LHCN-M2 (cell line): ENCODE measurements at regions not wholly inside any gene's neighbourhood (a gene's known extent, or its start where the extent isn't known, plus 50 kb on each side); places are given as distances from the start of the nearest gene placed in this dataset.

Experiments
- DNase-seq: peaks from one replicate; pipeline ENCODE4 v3.0.0-alpha.2; 2012; ENCODE audit warnings: low read depth

DNA sequence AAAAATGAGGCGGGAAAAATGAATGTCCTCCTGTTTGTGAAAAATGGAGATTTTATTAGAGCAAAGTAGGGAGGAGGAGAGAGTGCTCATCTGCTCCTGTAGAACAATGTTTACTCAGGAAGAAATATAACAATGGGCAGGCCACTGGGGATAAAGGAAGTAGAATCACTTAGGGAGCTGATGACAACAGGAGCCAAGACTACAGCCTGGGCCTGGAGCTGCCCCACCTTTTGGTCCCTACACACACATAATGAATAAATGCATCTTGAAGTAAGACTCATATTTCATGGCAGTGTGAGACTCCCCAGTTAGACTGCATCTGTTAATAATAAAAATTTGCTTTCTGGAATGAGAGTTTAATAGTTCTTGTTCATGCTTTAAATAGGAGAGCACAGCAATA lies 1939.8 kb downstream of the EFNA5 start:
- no peak for DNase-seq

DNA sequence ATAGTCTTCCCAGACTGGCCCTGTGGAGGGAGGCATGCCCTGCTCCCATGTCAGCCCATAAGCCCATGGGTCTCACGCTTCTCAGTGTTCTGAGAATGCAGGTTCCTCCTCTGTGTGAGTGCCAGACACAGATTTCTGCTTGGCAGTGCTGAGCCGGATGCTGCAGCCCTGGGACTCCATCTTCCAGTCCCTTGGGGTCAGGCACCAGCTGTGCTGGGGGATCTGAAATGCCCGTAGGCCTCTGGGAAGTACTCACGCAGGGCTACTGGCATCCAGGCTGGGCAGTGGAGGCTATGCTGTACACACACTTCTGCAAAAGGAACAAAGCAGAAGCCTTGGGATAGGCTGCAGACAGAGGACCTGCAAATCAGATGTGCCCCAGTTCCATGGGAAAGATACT lies 1944.6 kb downstream of the EFNA5 start:
- DNase-seq = no peak

DNA sequence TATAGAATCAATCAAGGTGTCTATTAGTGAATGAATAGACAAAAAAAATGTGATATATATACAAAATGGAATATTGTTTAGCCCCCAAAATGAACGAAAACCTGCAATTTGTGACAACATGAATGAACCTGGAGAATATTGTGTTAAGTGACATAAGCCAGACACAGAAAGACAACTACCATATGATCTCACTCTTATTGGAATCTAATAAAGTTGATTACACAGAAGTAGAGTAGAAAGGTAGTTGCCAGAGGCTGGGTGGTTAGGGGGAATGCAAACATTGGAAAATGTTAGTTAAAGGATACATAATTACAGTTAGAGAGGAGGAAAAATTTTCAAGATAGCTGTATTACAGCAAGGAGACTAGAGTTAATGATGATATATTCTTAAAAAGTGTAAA lies 1962.3 kb downstream of the EFNA5 start:
- DNase-seq = no peak

DNA sequence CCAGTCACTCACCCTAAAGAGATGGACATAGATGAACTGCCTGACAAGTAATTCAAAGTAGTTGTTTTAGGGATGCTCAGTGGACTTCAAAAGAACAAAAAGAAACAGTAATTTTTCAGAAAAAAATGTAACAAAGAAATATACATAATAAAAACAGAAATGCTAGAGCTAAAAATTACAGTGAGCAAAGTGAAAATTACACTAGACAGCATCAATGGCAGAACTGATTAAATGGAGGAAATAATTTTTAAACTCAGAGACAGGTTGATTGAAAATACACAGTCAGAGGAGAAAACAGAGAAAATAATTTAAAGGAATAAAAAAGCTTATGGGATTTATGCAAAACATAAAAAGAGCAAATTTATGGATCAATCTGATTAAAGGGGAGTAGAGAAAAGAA lies 1968.4 kb downstream of the EFNA5 start:
- DNase-seq = no peak

DNA sequence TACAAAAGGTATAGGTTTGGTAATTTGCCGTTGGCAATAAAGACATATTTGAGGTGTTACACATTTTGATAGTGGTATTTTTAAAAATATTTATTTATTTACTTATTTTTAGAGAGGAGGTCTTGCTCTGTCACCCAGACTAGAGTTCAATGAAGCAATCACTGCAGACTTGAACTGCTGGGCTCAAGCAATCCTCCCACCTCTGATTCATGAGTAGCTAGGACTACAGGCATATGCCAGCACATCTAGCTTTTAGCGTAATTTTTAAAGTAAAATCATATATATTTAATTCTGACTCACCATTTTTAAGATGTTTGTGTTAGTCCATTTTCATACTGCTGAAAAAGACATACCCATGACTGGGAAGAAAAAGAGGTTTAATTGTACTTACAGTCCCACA lies 1974.3 kb downstream of the EFNA5 start:
- no peak for DNase-seq

DNA sequence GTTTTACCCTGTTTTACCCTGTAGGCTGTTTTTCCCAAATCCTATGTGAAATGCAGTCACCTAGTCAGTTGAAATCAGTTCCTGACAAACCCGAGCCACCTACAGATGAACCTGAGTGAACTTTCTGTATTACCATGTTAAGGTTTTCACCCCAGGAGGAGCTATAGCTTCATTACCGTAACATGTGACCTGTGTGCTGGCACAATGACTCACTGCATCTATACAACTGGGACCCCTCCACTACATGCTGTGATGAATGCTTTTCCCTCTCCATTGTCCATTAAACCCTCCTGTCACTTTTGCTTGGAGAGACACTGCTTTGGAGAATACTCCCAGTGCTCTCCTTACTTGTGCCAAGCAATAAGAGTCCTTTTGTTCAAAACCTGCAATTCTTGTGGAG lies 1974.8 kb downstream of the EFNA5 start:
- no peak for DNase-seq

DNA sequence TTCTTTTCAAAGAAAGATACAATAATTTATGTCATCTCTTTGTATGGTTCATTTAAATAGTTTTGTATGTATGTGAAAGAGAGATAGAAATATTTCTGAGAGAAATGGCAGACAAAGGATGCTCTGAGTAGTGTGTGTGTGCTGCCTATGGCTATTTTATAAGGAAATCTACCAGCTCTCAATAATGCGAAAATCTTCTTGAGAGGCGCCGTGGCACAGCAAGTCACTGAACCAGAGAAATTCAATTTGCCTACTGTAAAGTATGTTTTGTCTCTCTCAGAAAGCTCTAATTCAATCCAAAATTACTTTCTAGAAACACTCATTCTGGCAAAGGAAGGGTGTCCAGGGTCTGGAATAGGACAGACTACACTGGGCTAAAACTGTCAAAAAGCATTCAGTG lies 1981.1 kb downstream of the EFNA5 start:
- DNase-seq = no peak

DNA sequence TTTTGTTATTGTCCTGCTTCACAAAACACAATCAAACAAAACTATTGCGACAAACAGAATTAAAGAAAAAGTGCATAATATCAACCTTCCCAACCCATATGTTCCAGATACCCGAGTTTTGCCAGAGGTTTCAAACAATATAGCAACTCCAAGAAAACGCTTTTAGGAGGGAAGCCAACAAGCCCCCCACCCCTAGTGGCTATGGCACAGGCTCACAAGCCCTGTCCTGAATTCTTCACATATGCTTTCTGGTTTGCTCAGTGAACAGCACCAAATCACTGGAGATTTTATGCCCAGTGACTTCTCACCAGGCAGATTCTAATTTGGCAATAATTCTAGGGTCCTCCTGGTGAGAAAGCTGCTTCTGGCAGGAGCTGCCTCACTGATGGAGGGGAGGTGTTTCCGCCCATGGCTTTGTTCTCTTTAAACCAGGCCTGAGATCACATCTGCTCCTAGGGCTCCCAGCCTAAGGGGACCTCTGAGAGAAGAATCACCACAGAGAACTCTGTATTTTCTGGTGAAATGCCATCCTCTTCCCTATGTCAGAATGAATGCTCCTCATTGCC lies 1982.4 kb downstream of the EFNA5 start:
- DNase-seq = no peak

DNA sequence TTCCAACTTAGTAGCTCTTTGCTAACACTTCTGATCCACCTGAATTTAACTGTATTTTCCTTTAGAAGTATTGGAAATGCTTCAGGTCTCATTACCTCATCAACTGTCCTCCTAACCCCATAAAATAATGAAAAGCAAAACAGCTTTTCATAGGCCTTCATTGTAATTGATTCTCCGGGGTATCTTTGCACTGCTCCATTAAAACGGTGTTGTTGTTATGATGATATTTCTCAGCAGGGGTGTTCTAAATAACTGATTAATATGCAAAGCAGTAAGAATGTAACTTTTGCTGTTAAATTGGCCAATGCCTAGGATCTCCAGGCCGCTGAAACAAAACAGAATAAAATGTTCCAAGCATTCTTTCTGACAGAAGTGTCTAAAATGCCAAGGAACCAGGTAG lies 1983.2 kb downstream of the EFNA5 start:
- no peak for DNase-seq

DNA sequence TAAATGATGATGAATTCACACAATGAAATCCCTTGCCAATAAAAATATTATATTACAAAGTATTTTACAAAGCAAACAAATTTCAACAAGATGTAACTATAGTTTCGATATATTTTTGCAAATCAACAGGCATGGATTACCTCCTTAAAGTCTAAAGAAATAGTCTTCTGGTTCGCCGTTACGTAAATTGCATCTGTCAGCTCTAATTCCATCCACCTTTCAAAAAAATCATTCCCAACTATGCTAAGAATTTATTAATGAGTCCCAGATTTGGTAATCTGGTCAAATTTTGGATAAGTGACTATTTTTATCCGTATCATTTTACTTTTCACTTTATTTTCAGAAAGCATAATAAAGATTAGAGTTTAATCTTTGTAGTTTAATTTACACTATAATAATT lies 1984.9 kb downstream of the EFNA5 start:
- DNase-seq = no peak

DNA sequence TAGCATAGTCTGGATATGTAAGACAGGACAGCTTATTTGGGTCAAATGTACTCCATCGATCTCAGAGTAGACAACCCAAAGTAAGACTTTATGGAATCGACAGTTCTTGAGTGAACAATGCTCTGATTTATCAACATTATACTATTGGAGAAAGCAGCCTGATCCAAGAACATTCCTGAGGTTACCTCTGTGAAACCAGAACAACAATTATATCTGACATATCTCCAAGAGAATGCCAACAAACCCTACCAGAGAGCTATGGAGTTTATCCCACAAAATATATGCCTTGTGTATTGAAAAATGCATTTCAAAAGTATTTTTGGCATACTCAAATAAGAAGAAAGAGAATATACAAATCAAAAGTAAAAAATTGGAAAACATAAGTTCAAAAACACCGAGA lies 1985.9 kb downstream of the EFNA5 start:
- DNase-seq = peak; percentile 20

DNA sequence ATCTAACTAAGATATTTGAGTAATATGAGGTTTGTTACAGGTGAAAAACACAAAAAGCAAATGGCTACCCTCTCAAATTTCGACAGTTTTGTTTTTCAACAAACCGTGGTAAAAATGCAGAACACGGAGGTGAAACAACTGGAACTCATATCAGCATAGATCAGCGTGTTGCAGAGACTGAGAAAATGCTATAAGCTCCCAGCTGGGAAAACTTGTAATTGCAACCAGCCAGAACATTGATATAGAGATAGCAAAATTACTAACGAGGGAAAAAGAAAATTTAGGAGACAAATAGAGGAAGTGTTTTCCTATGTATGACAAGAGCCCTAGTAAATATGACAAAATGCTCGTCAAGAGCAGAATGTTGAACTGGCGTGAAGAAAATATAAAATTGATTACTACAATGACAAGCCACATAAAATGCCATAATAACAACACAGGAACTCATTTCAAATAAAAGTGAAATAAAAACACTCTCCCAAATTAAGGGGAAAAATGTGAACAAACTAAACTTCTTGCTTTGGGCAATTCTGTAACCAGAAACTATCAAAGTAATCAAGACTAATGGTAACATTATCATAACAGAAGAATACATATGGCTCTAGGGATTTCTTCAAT lies 1989.8 kb downstream of the EFNA5 start:
- DNase-seq = no peak

DNA sequence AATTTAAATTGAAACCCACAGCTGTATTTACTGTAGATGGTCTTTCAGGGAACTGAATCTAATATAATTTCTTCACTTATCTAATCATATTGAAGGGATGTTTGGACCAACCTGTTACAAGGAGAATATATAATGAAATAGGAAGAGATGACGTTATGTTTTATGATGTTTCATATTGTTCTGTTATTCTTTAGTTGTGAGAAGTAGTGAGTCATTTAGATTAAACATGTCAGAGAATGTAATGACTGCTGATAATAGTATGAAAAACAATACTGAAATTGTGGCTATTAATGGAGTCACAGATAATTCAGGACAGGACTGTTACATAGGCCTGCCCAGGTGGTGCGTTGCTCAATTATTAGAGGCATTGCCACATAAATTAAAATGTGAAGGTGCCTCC lies 1993.4 kb downstream of the EFNA5 start:
- DNase-seq = no peak

DNA sequence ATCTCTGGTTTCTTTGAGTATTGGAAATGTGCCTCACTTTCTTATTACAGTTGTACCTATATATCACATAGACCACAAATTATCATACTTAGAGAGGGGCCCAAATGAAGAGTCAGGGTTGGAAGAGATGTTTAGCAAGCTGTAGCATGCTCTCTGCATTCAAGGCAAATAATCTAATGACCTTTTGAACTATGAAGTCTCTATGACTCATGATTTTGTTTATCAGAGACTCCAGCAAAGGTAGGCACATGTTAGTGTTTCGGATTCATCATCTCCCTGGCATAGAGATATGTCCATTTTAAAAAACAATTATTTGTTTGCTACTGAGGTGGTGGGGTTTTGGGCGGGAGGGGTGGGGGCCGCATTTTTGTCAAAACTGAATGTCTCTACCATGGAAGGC lies 2000.1 kb downstream of the EFNA5 start:
- DNase-seq = no peak

DNA sequence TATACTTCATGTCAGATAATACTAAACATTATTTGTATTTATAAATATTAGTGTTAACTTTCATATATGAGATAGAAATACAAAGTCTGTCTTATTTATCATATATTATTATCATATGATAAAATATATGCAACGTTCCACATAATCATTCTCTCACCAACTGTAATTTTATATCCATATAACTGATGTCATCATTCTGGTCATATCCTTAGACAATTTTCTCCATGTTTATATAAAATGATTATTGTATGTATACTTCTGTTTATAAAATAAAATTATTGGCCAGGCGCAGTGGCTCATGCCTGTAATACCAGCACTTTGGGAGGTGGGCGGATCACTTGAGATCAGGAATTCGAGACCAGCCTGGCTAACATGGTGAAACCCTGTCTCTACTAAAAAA lies 2007.1 kb downstream of the EFNA5 start:
- DNase-seq = no peak

DNA sequence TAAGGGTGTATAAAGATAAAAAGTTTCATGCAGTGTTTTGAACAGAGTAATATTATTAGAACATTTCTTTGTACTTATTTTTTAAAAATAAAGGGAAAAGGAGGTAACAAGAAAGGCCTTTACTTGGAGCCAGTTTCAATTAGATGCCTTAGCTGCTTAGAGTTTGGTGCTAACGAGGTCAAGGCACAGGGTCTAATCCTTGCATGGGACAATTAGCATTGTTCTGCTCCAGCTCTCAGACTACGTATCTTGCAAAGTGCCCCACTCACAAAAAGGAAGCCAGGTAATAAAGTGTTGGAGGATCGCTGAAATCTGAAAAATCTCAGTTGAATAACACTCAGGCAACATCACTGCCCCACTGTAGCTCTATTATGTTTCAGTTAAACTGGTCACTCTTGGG lies 2011.3 kb downstream of the EFNA5 start:
- no peak for DNase-seq

DNA sequence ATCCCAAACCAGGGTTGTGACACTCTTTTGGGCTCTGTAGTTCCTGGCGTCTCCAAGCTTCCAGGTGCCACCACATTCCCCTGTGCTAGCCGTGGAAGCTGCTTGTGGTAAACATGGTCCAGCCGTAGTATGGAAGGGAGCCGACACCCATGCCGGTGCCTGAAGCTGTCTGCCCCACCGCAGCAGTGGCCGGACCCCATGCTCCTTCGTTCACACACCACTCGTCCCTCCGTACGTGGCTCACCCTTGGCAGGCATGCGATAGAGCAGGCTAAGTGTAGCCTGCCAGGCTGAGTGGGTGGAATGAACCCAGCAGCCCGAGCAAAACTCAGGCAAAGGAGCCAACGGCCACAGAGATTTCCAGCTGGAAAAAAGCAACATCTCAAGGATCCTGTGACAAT lies 2030.4 kb downstream of the EFNA5 start:
- DNase-seq = no peak

DNA sequence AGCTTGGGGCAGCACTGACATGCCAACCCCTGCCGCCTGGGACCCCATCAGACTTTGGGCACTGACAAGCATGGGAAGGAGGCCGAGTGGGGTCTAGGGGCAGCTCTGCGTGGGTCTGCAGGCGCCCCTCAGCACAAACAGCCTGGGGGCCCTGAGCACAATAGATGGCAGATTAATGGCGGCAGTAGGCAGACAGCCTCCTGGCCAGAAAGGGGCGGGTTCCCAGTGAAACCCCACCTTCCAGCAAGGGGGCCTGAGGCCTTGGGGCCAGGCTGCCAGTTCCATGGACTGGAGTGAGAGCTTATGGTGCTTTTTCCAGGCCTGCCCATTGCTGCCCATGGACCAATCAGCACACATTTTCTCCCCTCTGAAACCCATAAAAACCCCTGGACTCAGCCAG lies 2031.2 kb downstream of the EFNA5 start:
- no peak for DNase-seq

DNA sequence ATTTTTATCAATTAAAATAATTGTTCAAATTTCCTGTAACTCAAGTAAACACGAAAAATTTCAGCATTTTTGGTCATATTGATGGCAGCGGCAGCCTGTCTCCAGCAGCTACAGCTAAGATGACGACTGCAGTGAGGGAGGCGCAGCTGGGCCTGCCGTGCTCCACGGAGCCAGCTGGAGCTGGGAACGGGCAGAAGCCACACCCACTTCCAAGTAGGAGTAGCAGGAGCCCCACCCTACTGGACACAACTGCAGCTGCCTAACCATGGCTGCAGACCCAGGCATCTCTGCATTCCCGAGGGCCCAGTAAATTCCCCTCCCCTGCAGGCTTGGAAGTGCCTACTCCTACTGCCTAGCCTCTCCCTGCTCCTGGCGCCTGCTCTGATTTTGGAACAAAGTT lies 2031.7 kb downstream of the EFNA5 start:
- peak; percentile 3 for DNase-seq

DNA sequence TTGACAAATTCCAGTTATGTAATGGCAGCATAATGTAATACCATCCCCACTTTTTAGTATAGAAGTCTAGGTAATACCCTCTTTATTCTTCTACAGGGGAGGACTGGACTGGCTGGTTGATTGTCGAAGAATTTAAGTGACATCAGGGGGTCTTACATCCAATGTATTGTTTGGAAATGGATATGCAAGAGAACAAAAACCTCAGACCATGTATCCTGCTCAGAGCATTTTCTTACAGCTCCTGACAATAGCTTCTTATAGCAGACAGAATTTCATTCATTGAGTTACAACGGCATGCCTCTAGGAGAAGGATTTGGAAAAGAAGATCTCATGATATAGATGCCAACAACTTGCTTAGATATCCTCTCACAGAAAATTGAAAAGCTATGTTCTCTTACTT lies 2032.3 kb downstream of the EFNA5 start:
- no peak for DNase-seq

DNA sequence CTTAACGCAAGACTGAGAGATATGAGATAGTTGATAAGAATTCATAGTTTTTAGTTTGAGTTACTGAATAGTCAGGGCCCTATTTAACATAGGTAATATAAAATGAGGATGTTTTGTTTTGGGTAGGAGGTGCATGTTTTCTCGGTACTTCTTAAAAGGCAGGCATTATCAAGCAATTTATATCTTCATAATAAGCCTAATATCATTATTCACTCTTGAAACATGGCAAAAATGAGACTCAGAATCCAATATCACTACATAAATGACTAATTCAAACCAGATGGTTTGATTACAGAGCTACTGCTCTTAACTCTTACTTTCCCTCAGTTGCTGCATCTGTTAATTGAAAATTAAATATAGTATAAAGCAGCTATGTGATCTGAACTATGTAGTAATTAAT lies 2038.7 kb downstream of the EFNA5 start:
- DNase-seq = no peak

DNA sequence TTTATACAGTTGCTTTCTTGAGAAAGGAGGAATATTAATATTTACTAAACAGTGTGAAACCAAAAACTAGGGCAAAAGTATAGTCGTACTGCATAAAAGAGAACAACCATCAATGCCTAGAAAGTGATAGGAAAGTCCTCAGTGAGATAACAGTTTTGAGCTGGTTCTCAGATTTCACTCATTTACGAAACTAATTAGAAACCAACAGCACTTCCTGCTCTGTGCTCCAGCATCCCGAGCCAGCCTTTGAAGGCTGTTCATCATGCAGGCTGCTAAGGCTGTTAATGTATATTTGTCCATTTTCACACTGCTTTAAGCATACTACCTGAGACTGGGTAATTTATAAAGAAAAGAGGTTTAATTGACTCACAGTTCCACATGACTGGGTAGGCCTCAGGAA lies 2039.9 kb downstream of the EFNA5 start:
- no peak for DNase-seq

DNA sequence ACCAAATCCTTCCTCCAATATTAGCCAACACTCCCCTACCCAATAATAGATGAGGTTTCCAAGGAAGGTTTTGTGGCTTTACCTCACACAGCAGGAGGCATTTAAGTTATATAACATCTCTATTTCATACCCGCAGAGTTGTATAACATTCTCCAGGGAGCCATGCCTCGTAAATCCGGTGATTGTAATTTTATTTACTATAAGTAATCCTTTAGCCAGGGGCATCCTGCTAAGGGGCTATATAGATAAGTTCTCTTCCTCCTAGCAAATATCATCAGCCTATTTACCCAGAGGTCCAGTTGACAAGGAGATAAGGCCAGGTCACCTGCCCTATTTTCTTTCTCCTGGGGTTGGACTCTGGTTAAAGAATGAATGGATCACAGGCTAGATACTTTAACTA lies 2051.0 kb downstream of the EFNA5 start:
- DNase-seq = no peak
